Stomach smooth muscle (tissue), 2 donors: ENCODE measurements at regions not wholly inside any gene's neighbourhood (a gene's known extent, or its start where the extent isn't known, plus 50 kb on each side); places are given as distances from the start of the nearest gene placed in this dataset.
"Not testable (repeated sequence)": the region's sequence is repeated elsewhere in the genome, so short reads cannot be mapped to it uniquely, and the experiment has no call there.

Experiments
- H3K27ac ChIP-seq: one replicate; pipeline ENCODE4 v1.7.0; 2013; ENCODE audit warnings: mild to moderate bottlenecking, low read length, inconsistent platforms
- H3K27me3 ChIP-seq, 2 donors: one replicate each; pipeline ENCODE4 v1.7.0; 2013; ENCODE audit warnings: low read length in 2 of 2; ENCODE audit not compliant: insufficient read depth in 2 of 2, control insufficient read depth in 1 of 2
- H3K36me3 ChIP-seq, 2 donors: one replicate each; pipeline ENCODE4 v1.7.0; 2013; ENCODE audit warnings: low read length in 2 of 2; ENCODE audit not compliant: control insufficient read depth in 2 of 2, insufficient read depth in 2 of 2
- H3K4me1 ChIP-seq: one replicate; pipeline ENCODE4 v1.7.0; 2013; ENCODE audit warnings: low read length; ENCODE audit not compliant: control insufficient read depth, insufficient read depth
- H3K4me3 ChIP-seq, 2 donors: one replicate each; pipeline ENCODE4 v1.7.0; 2013; ENCODE audit warnings: low read length in 2 of 2
- H3K9ac ChIP-seq, 2 donors: one replicate each; pipeline ENCODE4 v1.7.0; 2013; ENCODE audit warnings: low read length in 2 of 2, mild to moderate bottlenecking in 1 of 2
- H3K9me3 ChIP-seq, 2 donors: one replicate each; pipeline ENCODE4 v1.7.0; 2013; ENCODE audit warnings: low read length in 2 of 2; ENCODE audit not compliant: control insufficient read depth in 2 of 2
- donor health status: healthy.
- donor health status: Pancreatic carcinoma.

GRCh38 chr6:77089776-77090175 is 373.5 kb downstream of the HTR1B start:
- Histone ChIP-seq H3K27me3 (no peaks in the 10 kb centered on the region), H3K9ac (no peak overlapping the region), H3K4me1 (no peaks in the 10 kb centered on the region), H3K9me3 (no peaks in the 10 kb centered on the region), H3K4me3 (no peak overlapping the region), H3K36me3 (no peaks in the 10 kb centered on the region), H3K27ac (no peak overlapping the region)

- not testable (repeated sequence) for H3K36me3 ChIP-seq, H3K4me1 ChIP-seq, H3K9ac ChIP-seq, H3K9me3 ChIP-seq, H3K4me3 ChIP-seq, H3K27me3 ChIP-seq, H3K27ac ChIP-seq
Observed at GRCh38 chr6:77087794-77088318, 375.4 kb downstream of the HTR1B start.

GRCh38 chr6:77074037-77074713 is 389.1 kb downstream of the HTR1B start:
- no peak overlapping the region for H3K9ac ChIP-seq
- H3K27ac ChIP-seq = no peak overlapping the region
- no peaks in the 10 kb centered on the region for H3K4me1 ChIP-seq
- H3K9me3 ChIP-seq = no peaks in the 10 kb centered on the region
- no peaks in the 10 kb centered on the region for H3K36me3 ChIP-seq
- no peaks in the 10 kb centered on the region for H3K27me3 ChIP-seq
- H3K4me3 ChIP-seq = no peak overlapping the region

GRCh38 chr6:77073410-77073760 is 389.9 kb downstream of the HTR1B start:
- no peaks in the 10 kb centered on the region for H3K4me1 ChIP-seq
- H3K9me3 ChIP-seq = no peaks in the 10 kb centered on the region
- no peaks in the 10 kb centered on the region for H3K36me3 ChIP-seq
- H3K27me3 ChIP-seq = no peaks in the 10 kb centered on the region
- no peak overlapping the region for H3K9ac ChIP-seq
- no peak overlapping the region for H3K4me3 ChIP-seq
- no peak overlapping the region for H3K27ac ChIP-seq

GRCh38 chr6:77072694-77073409 is 390.4 kb downstream of the HTR1B start:
- Histone ChIP-seq H3K4me1 (no peaks in the 10 kb centered on the region), H3K36me3 (no peaks in the 10 kb centered on the region), H3K27me3 (no peaks in the 10 kb centered on the region), H3K27ac (no peak overlapping the region), H3K4me3 (no peak overlapping the region), H3K9me3 (no peaks in the 10 kb centered on the region), H3K9ac (no peak overlapping the region)

- H3K27me3 ChIP-seq = no peaks in the 10 kb centered on the region
- no peak overlapping the region for H3K9ac ChIP-seq
- H3K36me3 ChIP-seq = no peaks in the 10 kb centered on the region
- peaks cover 0 to 2% of the 10 kb centered on the region in 2 donors for H3K9me3 ChIP-seq
- H3K27ac ChIP-seq = no peak overlapping the region
- no peaks in the 10 kb centered on the region for H3K4me1 ChIP-seq
- H3K4me3 ChIP-seq = no peak overlapping the region
Observed at GRCh38 chr6:77063494-77063893, 399.8 kb downstream of the HTR1B start.

- no peak overlapping the region for H3K4me3 ChIP-seq
- H3K9ac ChIP-seq = no peak overlapping the region
- peaks cover 0 to 2% of the 10 kb centered on the region in 2 donors for H3K9me3 ChIP-seq
- H3K27ac ChIP-seq = no peak overlapping the region
- H3K36me3 ChIP-seq = no peaks in the 10 kb centered on the region
- no peaks in the 10 kb centered on the region for H3K27me3 ChIP-seq
- no peaks in the 10 kb centered on the region for H3K4me1 ChIP-seq
Observed at GRCh38 chr6:77055711-77056110, 407.6 kb downstream of the HTR1B start.

- H3K4me1 ChIP-seq = no peaks in the 10 kb centered on the region
- no peaks in the 10 kb centered on the region for H3K27me3 ChIP-seq
- H3K27ac ChIP-seq = no peak overlapping the region
- H3K9ac ChIP-seq = no peak overlapping the region
- H3K9me3 ChIP-seq = peaks cover 0 to 2% of the 10 kb centered on the region in 2 donors
- no peaks in the 10 kb centered on the region for H3K36me3 ChIP-seq
- no peak overlapping the region for H3K4me3 ChIP-seq
Observed at GRCh38 chr6:77040568-77041195, 422.6 kb downstream of the HTR1B start.

GRCh38 chr6:77038807-77039206 is 424.5 kb downstream of the HTR1B start:
- no peaks in the 10 kb centered on the region for H3K4me1 ChIP-seq
- no peak overlapping the region for H3K27ac ChIP-seq
- no peak overlapping the region for H3K9ac ChIP-seq
- H3K27me3 ChIP-seq = no peaks in the 10 kb centered on the region
- no peaks in the 10 kb centered on the region for H3K36me3 ChIP-seq
- H3K4me3 ChIP-seq = no peak overlapping the region
- peaks cover 0 to 2% of the 10 kb centered on the region in 2 donors for H3K9me3 ChIP-seq

- Histone ChIP-seq H3K4me3 (no peak overlapping the region), H3K36me3 (no peaks in the 10 kb centered on the region), H3K27me3 (no peaks in the 10 kb centered on the region), H3K27ac (no peak overlapping the region), H3K4me1 (no peaks in the 10 kb centered on the region), H3K9ac (no peak overlapping the region), H3K9me3 (peaks cover 0 to 2% of the 10 kb centered on the region in 2 donors)
Observed at GRCh38 chr6:77037439-77037838, 425.9 kb downstream of the HTR1B start.

GRCh38 chr6:77036400-77036799 is 426.9 kb downstream of the HTR1B start:
- H3K4me1 ChIP-seq = no peaks in the 10 kb centered on the region
- peaks cover 0 to 2% of the 10 kb centered on the region in 2 donors for H3K9me3 ChIP-seq
- no peak overlapping the region for H3K9ac ChIP-seq
- no peaks in the 10 kb centered on the region for H3K27me3 ChIP-seq
- H3K27ac ChIP-seq = no peak overlapping the region
- H3K4me3 ChIP-seq = no peak overlapping the region
- no peaks in the 10 kb centered on the region for H3K36me3 ChIP-seq
